ENCODE measurements at regions not wholly inside any gene's neighbourhood (a gene's known extent, or its start where the extent isn't known, plus 50 kb on each side); places are given as distances from the start of the nearest gene placed in this dataset.

DNA sequence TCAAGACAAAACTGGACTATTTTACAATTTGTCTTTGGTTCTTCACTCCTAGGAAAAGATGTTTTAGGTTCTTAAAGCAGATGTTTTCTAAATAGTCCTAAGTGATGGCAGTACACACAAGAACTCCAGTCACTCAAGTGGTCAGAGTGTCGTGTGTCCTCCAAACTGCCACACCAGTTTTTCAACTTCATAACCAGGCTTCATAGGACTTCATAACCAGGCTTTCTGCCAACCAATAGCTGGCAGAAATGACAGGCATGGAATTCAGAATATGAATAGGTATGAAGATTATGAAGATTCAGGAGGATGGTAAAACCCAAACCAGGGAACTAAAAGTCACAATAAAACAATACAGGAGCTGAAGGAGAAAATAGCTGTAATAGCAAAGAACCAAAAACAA lies 721.2 kb upstream of the SEMA3D start:
- TF ChIP-seq, protein P1, sequence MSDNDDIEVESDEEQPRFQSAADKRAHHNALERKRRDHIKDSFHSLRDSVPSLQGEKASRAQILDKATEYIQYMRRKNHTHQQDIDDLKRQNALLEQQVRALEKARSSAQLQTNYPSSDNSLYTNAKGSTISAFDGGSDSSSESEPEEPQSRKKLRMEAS (IDR thresholded peaks at IDR 0.05): no peak
- TF ChIP-seq YY1 (IDR thresholded peaks at IDR 0.05; ENCODE audit: low read depth, low read length) (no peak), POLR2A (IDR thresholded peaks at IDR 0.05; ENCODE audit: control extremely low read depth in 1 of 2, low read depth in 2 of 2, low read length in 2 of 2) (no peak), EP300 (IDR thresholded peaks at IDR 0.05; ENCODE audit: borderline replicate concordance in 1 of 2, low read depth in 2 of 2, low read length in 2 of 2) (no peak), GABPA (IDR thresholded peaks at IDR 0.05; ENCODE audit: borderline replicate concordance, insufficient read depth, low read length) (no peak), JUN (IDR thresholded peaks at IDR 0.05; ENCODE audit: low read depth, low read length) (no peak), GTF2F1 (IDR thresholded peaks at IDR 0.05; ENCODE audit: borderline replicate concordance, low read depth, low read length) (no peak), POLR2AphosphoS5 (IDR thresholded peaks at IDR 0.05; ENCODE audit: low read depth, low read length) (no peak), EZH2 (IDR thresholded peaks at IDR 0.05; ENCODE audit: low read depth, low read length, severe bottlenecking) (no peak)
- TF ChIP-seq, protein P2, sequence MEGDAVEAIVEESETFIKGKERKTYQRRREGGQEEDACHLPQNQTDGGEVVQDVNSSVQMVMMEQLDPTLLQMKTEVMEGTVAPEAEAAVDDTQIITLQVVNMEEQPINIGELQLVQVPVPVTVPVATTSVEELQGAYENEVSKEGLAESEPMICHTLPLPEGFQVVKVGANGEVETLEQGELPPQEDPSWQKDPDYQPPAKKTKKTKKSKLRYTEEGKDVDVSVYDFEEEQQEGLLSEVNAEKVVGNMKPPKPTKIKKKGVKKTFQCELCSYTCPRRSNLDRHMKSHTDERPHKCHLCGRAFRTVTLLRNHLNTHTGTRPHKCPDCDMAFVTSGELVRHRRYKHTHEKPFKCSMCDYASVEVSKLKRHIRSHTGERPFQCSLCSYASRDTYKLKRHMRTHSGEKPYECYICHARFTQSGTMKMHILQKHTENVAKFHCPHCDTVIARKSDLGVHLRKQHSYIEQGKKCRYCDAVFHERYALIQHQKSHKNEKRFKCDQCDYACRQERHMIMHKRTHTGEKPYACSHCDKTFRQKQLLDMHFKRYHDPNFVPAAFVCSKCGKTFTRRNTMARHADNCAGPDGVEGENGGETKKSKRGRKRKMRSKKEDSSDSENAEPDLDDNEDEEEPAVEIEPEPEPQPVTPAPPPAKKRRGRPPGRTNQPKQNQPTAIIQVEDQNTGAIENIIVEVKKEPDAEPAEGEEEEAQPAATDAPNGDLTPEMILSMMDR (IDR thresholded peaks at IDR 0.05; ENCODE audit: control extremely low read depth in 1 of 3, insufficient read depth in 1 of 3, low read depth in 1 of 3, low read length in 3 of 3): no peak

All from H1 (cell line).